ENCODE measurements at regions not wholly inside any gene's neighbourhood (a gene's known extent, or its start where the extent isn't known, plus 50 kb on each side); places are given as distances from the start of the nearest gene placed in this dataset.

DNA sequence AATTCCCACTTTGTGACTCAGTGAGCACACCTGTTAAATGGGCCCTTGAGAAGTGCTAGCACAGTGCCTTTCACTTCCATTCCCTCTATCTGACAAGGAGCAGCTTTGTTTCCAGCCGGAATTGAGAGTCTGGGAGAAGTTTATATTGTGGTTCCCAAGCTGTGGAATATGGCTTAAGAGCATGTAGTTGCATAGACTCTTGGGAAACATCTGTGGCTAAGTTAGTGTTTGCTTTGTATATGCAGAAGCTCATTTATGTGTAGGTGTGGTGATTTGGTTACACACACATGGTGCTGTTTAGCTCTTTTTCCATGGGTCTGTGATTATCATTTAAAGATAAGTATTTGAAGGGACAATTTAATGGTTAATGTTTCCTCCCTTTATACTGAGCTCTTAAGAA, 110.5 kb upstream of the HMHB1 start:
- Mint-ChIP-seq H3K4me1 (no peaks in the 10 kb centered on the region), H3K4me3 (no peak overlapping the region), H3K27me3 (ENCODE audit: insufficient read depth, low read depth) (no peaks in the 10 kb centered on the region), H3K36me3 (no peaks in the 10 kb centered on the region), H3K27ac (no peak overlapping the region), H3K9me3 (no peaks in the 10 kb centered on the region)
- H3K4me1 ChIP-seq: no peaks in the 10 kb centered on the region
- no peaks in the 10 kb centered on the region for H3K79me2 ChIP-seq (ENCODE audit: low read depth)
- no peaks in the 10 kb centered on the region for H3K36me3 ChIP-seq
- no peak overlapping the region for H3K9ac ChIP-seq
- no peak overlapping the region for H3K4me3 ChIP-seq
- no peaks in the 10 kb centered on the region for H3K27me3 ChIP-seq
- H3F3A ChIP-seq (ENCODE audit: low read depth): no peaks in the 10 kb centered on the region
- TF ChIP-seq, protein P1, sequence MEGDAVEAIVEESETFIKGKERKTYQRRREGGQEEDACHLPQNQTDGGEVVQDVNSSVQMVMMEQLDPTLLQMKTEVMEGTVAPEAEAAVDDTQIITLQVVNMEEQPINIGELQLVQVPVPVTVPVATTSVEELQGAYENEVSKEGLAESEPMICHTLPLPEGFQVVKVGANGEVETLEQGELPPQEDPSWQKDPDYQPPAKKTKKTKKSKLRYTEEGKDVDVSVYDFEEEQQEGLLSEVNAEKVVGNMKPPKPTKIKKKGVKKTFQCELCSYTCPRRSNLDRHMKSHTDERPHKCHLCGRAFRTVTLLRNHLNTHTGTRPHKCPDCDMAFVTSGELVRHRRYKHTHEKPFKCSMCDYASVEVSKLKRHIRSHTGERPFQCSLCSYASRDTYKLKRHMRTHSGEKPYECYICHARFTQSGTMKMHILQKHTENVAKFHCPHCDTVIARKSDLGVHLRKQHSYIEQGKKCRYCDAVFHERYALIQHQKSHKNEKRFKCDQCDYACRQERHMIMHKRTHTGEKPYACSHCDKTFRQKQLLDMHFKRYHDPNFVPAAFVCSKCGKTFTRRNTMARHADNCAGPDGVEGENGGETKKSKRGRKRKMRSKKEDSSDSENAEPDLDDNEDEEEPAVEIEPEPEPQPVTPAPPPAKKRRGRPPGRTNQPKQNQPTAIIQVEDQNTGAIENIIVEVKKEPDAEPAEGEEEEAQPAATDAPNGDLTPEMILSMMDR (IDR thresholded peaks at IDR 0.05): no peak
- TF ChIP-seq EZH2phosphoT487 (IDR thresholded peaks at IDR 0.05): no peak
- no peak for TF ChIP-seq EZH2 (IDR thresholded peaks at IDR 0.05)
- no peaks in the 10 kb centered on the region for H3K9me3 ChIP-seq (ENCODE audit: low read depth)
- H3K27ac ChIP-seq: no peak overlapping the region
- H3K4me2 ChIP-seq: no peak overlapping the region
- DNase-seq (ENCODE audit: low spot score): no peak
- H2AFZ ChIP-seq (replicated peaks): no peak overlapping the region
- H4K20me1 ChIP-seq (ENCODE audit: low read depth): no peaks in the 10 kb centered on the region

GRCh38 chr5:143700994-143701393, 111.0 kb upstream of the HMHB1 start:
- no peaks in the 10 kb centered on the region for H3K4me1 Mint-ChIP-seq
- Histone ChIP-seq H3K4me1 (no peaks in the 10 kb centered on the region), H3K36me3 (no peaks in the 10 kb centered on the region), H3K9ac (no peak overlapping the region), H3K4me3 (no peak overlapping the region), H3K4me2 (no peak overlapping the region), H3K79me2 (ENCODE audit: low read depth) (no peaks in the 10 kb centered on the region), H3K27me3 (no peaks in the 10 kb centered on the region), H2AFZ (replicated peaks) (no peak overlapping the region), H3F3A (ENCODE audit: low read depth) (no peaks in the 10 kb centered on the region), H3K27ac (no peak overlapping the region), H3K9me3 (ENCODE audit: low read depth) (no peaks in the 10 kb centered on the region), H4K20me1 (ENCODE audit: low read depth) (no peaks in the 10 kb centered on the region)
- H3K4me3 Mint-ChIP-seq: no peak overlapping the region
- no peaks in the 10 kb centered on the region for H3K36me3 Mint-ChIP-seq
- H3K27ac Mint-ChIP-seq: no peak overlapping the region
- H3K9me3 Mint-ChIP-seq: no peaks in the 10 kb centered on the region
- no peaks in the 10 kb centered on the region for H3K27me3 Mint-ChIP-seq (ENCODE audit: insufficient read depth, low read depth)
- no peak for TF ChIP-seq EZH2phosphoT487 (IDR thresholded peaks at IDR 0.05)
- TF ChIP-seq, protein P1 (IDR thresholded peaks at IDR 0.05): no peak
- TF ChIP-seq EZH2 (IDR thresholded peaks at IDR 0.05): no peak
- no peak for DNase-seq (ENCODE audit: low spot score)

DNA sequence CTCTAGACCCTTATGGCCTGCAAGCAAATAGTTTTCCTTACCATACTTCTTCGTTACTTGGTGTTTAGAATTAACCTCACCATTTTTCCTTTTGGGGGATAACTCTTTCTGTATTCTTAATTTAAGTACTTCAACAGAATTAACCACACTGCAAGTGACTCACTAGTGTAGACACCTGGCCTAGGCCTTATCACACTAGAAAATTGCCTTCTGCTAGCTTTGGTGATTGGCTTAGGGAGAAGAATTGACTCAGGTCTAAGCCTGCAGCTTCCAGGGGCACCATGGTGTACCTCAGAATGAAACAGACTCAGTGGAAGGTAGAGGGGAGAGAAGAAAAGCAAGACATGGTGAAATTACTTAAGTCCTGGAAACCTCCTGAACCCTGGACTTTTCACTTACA, 112.8 kb upstream of the HMHB1 start:
- H4K20me1 ChIP-seq (ENCODE audit: low read depth): no peaks in the 10 kb centered on the region
- H3K4me3 ChIP-seq: no peak overlapping the region
- no peaks in the 10 kb centered on the region for H3K4me1 ChIP-seq
- H3K79me2 ChIP-seq (ENCODE audit: low read depth): no peaks in the 10 kb centered on the region
- H3K9ac ChIP-seq: no peak overlapping the region
- no peaks in the 10 kb centered on the region for H3K36me3 Mint-ChIP-seq
- H3K27me3 ChIP-seq: no peaks in the 10 kb centered on the region
- no peak for DNase-seq (ENCODE audit: low spot score)
- H3K36me3 ChIP-seq: no peaks in the 10 kb centered on the region
- no peaks in the 10 kb centered on the region for H3F3A ChIP-seq (ENCODE audit: low read depth)
- H3K27me3 Mint-ChIP-seq (ENCODE audit: insufficient read depth, low read depth): no peaks in the 10 kb centered on the region
- H3K4me3 Mint-ChIP-seq: no peak overlapping the region
- H3K9me3 Mint-ChIP-seq: no peaks in the 10 kb centered on the region
- H3K27ac ChIP-seq: no peak overlapping the region
- no peak for TF ChIP-seq EZH2 (IDR thresholded peaks at IDR 0.05)
- TF ChIP-seq EZH2phosphoT487 (IDR thresholded peaks at IDR 0.05): no peak
- TF ChIP-seq, protein P1 (IDR thresholded peaks at IDR 0.05): no peak
- H3K9me3 ChIP-seq (ENCODE audit: low read depth): no peaks in the 10 kb centered on the region
- no peak overlapping the region for H3K27ac Mint-ChIP-seq
- no peak overlapping the region for H3K4me2 ChIP-seq
- H2AFZ ChIP-seq (replicated peaks): no peak overlapping the region
- H3K4me1 Mint-ChIP-seq: no peaks in the 10 kb centered on the region

GRCh38 chr5:143698574-143698973, 113.4 kb upstream of the HMHB1 start:
- Histone ChIP-seq H4K20me1 (ENCODE audit: low read depth) (no peaks in the 10 kb centered on the region), H3K9ac (no peak overlapping the region), H2AFZ (replicated peaks) (no peak overlapping the region), H3K79me2 (ENCODE audit: low read depth) (no peaks in the 10 kb centered on the region), H3K9me3 (ENCODE audit: low read depth) (no peaks in the 10 kb centered on the region), H3K4me3 (no peak overlapping the region), H3K4me2 (no peak overlapping the region), H3K36me3 (no peaks in the 10 kb centered on the region), H3K27me3 (no peaks in the 10 kb centered on the region), H3K4me1 (no peaks in the 10 kb centered on the region), H3F3A (ENCODE audit: low read depth) (no peaks in the 10 kb centered on the region), H3K27ac (no peak overlapping the region)
- H3K9me3 Mint-ChIP-seq: no peaks in the 10 kb centered on the region
- H3K4me1 Mint-ChIP-seq: no peaks in the 10 kb centered on the region
- H3K27me3 Mint-ChIP-seq (ENCODE audit: insufficient read depth, low read depth): no peaks in the 10 kb centered on the region
- no peak overlapping the region for H3K27ac Mint-ChIP-seq
- H3K4me3 Mint-ChIP-seq: no peak overlapping the region
- H3K36me3 Mint-ChIP-seq: no peaks in the 10 kb centered on the region
- TF ChIP-seq EZH2 (IDR thresholded peaks at IDR 0.05): no peak
- TF ChIP-seq, protein P1 (IDR thresholded peaks at IDR 0.05): no peak
- no peak for TF ChIP-seq EZH2phosphoT487 (IDR thresholded peaks at IDR 0.05)
- no peak for DNase-seq (ENCODE audit: low spot score)
